RWPE1 (cell line): ENCODE measurements at regions not wholly inside any gene's neighbourhood (a gene's known extent, or its start where the extent isn't known, plus 50 kb on each side); places are given as distances from the start of the nearest gene placed in this dataset.

Source experiments
- CTCF ChIA-PET: fragments of 350-600 bp; sonication (Branson Sonifier 250); formaldehyde crosslinking; extraction: SDS; loops from one replicate; lab custom pipeline; 2021; lab: Yijun Ruan, JAX
- POLR2A ChIA-PET: fragments of 400-600 bp; formaldehyde crosslinking; extraction: SDS; loops from one replicate; lab custom pipeline; 2020; ENCODE audit warnings: antibody characterized with exemption; ENCODE audit not compliant: low non-redundant PET; lab: Yijun Ruan, JAX
- DNase-seq: peaks from one replicate; pipeline ENCODE4 v3.0.0; 2012; ENCODE audit warnings: low spot score
- H3K27ac ChIP-seq: fragments of 450-650 bp; 2 replicates; pipeline ENCODE4 v1.5.1; 2017
- CTCF ChIP-seq: fragments of 450-650 bp; conservative IDR thresholded peaks from 2 replicates; pipeline ENCODE4 v1.5.1; 2017; ENCODE audit warnings: low read depth, mild to moderate bottlenecking

- no peak for DNase-seq
- ChIA-PET POLR2A (no interaction called here), CTCF (no interaction called here)
- H3K27ac ChIP-seq, result no peak overlapping the region
- TF ChIP-seq CTCF, result no peak
Measured at GRCh38 chr6:167446046-167446445, 121.2 kb downstream of the TTLL2 start.

GRCh38 chr6:167446971-167447370, 122.1 kb downstream of the TTLL2 start:
- TF ChIP-seq CTCF, result no peak
- H3K27ac ChIP-seq, result no peak overlapping the region
- ChIA-PET CTCF (no interaction called here), POLR2A (no interaction called here)
- DNase-seq, result no peak

- DNase-seq, result no peak
- no peak for TF ChIP-seq CTCF
- H3K27ac ChIP-seq, result no peak overlapping the region
- ChIA-PET CTCF (no interaction called here), POLR2A (no interaction called here)
Measured at GRCh38 chr6:167448378-167448777, 123.5 kb downstream of the TTLL2 start.

- TF ChIP-seq CTCF, result no peak
- no peak for DNase-seq
- ChIA-PET CTCF (no interaction called here), POLR2A (no interaction called here)
- no peak overlapping the region for H3K27ac ChIP-seq
Measured at GRCh38 chr6:167449094-167449861, 124.4 kb downstream of the TTLL2 start.

- POLR2A ChIA-PET, result no interaction called here
Measured at GRCh38 chr6:167450626-167451025, 125.7 kb downstream of the TTLL2 start.

More at GRCh38 chr6:167450626-167451025, 125.7 kb downstream of the TTLL2 start:
- no peak for DNase-seq
- H3K27ac ChIP-seq, result no peak overlapping the region
- no peak for TF ChIP-seq CTCF
- CTCF ChIA-PET, result no interaction called here
